SK-N-SH (cell line): ENCODE measurements at regions not wholly inside any gene's neighbourhood (a gene's known extent, or its start where the extent isn't known, plus 50 kb on each side); places are given as distances from the start of the nearest gene placed in this dataset.

Source experiments
- CTCF ChIA-PET: fragments of 300-600, 350-600 bp; formaldehyde crosslinking; extraction: SDS; loops from one replicate; lab custom pipeline; 2021; lab: Yijun Ruan, JAX
- POLR2A ChIA-PET: fragments of 350-600 bp; sonication (Branson Sonifier 250); formaldehyde crosslinking; extraction: SDS; loops from one replicate; lab custom pipeline; 2020; ENCODE audit warnings: antibody characterized with exemption, inconsistent platforms; lab: Yijun Ruan, JAX
- DNase-seq: peaks from one replicate; pipeline ENCODE4 v3.0.0; 2012
- H2AFZ ChIP-seq: fragments of 200-600 bp; sonication (generic); 2 replicates; pipeline ENCODE4 v1.8.1; 2016; ENCODE audit warnings: antibody characterized with exemption, mild to moderate bottlenecking, low read depth
- H3F3A ChIP-seq: fragments of 200-600 bp; sonication (generic); replicated peaks from 2 replicates; pipeline ENCODE3; 2016; ENCODE audit warnings: antibody characterized with exemption, mild to moderate bottlenecking; ENCODE audit not compliant: insufficient read depth
- H3K27ac ChIP-seq, 2 experiments: fragments of 200-500 bp in 1 of 2; fragments of 200-600 bp in 1 of 2; sonication (Bioruptor generic) in 1 of 2; sonication (generic), shearing (Covaris generic) in 1 of 2; 2 replicates each; pipeline versions ENCODE4 v1.5.1 to v1.6.1; 2014 to 2016; ENCODE audit warnings: low read depth in 2 of 2, inconsistent platforms in 1 of 2, low read length in 1 of 2, mild to moderate bottlenecking in 1 of 2, mixed read lengths in 1 of 2
- H3K27me3 ChIP-seq: fragments of 200-600 bp; sonication (generic), shearing (Covaris generic); 2 replicates; pipeline ENCODE4 v1.6.1; 2016; ENCODE audit warnings: mixed run types; ENCODE audit not compliant: insufficient read depth
- H3K36me3 ChIP-seq, 2 experiments: fragments of 200-500 bp in 1 of 2; fragments of 200-600 bp in 1 of 2; sonication (Bioruptor generic) in 1 of 2; sonication (generic) in 1 of 2; replicated peaks in 1 of 2; 2 replicates each; pipeline versions ENCODE3 to v1.5.1; 2014 to 2016; ENCODE audit warnings: low read length in 1 of 2, mild to moderate bottlenecking in 1 of 2; ENCODE audit not compliant: insufficient read depth in 2 of 2, control insufficient read depth in 1 of 2
- H3K4me1 ChIP-seq, 2 experiments: fragments of 200-500 bp in 1 of 2; fragments of 200-600 bp in 1 of 2; sonication (Bioruptor generic) in 1 of 2; sonication (generic), shearing (Covaris generic) in 1 of 2; 2 replicates each; pipeline versions ENCODE4 v1.5.1 to v1.6.1; 2014 to 2016; ENCODE audit warnings: low read depth in 1 of 2, low read length in 1 of 2, mixed run types in 1 of 2; ENCODE audit not compliant: insufficient read depth in 2 of 2, control insufficient read depth in 1 of 2
- H3K4me2 ChIP-seq: fragments of 200-600 bp; sonication (generic), shearing (Covaris generic); 2 replicates; pipeline ENCODE4 v1.6.1; 2017; ENCODE audit warnings: mixed run types
- H3K4me3 ChIP-seq, 2 experiments: fragments of 200-500 bp in 1 of 2; fragments of 200-600 bp in 1 of 2; sonication (Bioruptor generic) in 1 of 2; sonication (generic), shearing (Covaris generic) in 1 of 2; 2 replicates each; pipeline versions ENCODE4 v1.5.1 to v1.8.1; 2014 to 2016; ENCODE audit warnings: low read depth in 2 of 2, inconsistent platforms in 1 of 2, low read length in 1 of 2, mild to moderate bottlenecking in 1 of 2, mixed read lengths in 1 of 2, moderate library complexity in 1 of 2
- H3K79me2 ChIP-seq: fragments of 200-600 bp; sonication (generic); 2 replicates; pipeline ENCODE4 v1.8.1; 2017; ENCODE audit warnings: mild to moderate bottlenecking; ENCODE audit not compliant: insufficient read depth
- H3K9ac ChIP-seq: fragments of 200-600 bp; sonication (generic); 2 replicates; pipeline ENCODE4 v1.6.1; 2017; ENCODE audit warnings: mixed run types
- H3K9me2 ChIP-seq: fragments of 200-600 bp; sonication (generic); 2 replicates; pipeline ENCODE4 v1.6.1; 2017; ENCODE audit warnings: mixed run types
- H3K9me3 ChIP-seq: fragments of 200-600 bp; sonication (generic); 2 replicates; pipeline ENCODE4 v1.6.1; 2017; ENCODE audit warnings: mixed run types, mild to moderate bottlenecking, moderate library complexity
- H4K20me1 ChIP-seq: fragments of 200-600 bp; sonication (generic); 2 replicates; pipeline ENCODE4 v1.6.1; 2017; ENCODE audit warnings: mild to moderate bottlenecking, mixed run types; ENCODE audit not compliant: insufficient read depth
- FOXJ3 ChIP-seq: sonication (generic); formaldehyde crosslinking; IDR thresholded peaks from 2 replicates; pipeline ENCODE4 v1.5.1; 2020; ENCODE audit warnings: mild to moderate bottlenecking, missing genetic modification reagents
- MEF2A ChIP-seq: IDR thresholded peaks from 2 replicates; pipeline ENCODE4 v1.4.0; 2012; ENCODE audit warnings: low read depth, borderline replicate concordance
- NFIC ChIP-seq: IDR thresholded peaks from 2 replicates; pipeline ENCODE4 v1.4.0; 2012; ENCODE audit warnings: borderline replicate concordance
- POLR2AphosphoS5 ChIP-seq: IDR thresholded peaks from 2 replicates; pipeline ENCODE4 v1.6.1; 2012; ENCODE audit warnings: low read depth, low read length
- RCOR1 ChIP-seq: fragments of 150-350 bp; IDR thresholded peaks from 2 replicates; pipeline ENCODE4 v1.6.1; 2017; ENCODE audit warnings: antibody characterized with exemption, low read length
- RFX5 ChIP-seq: IDR thresholded peaks from 2 replicates; pipeline ENCODE4 v1.6.1; 2012; ENCODE audit warnings: mild to moderate bottlenecking, improper control_type of control experiment, low read length
- RXRA ChIP-seq: IDR thresholded peaks from 2 replicates; pipeline ENCODE4 v1.4.0; 2012; ENCODE audit warnings: low read depth, mild to moderate bottlenecking, borderline replicate concordance
- SMC3 ChIP-seq: IDR thresholded peaks from 2 replicates; pipeline ENCODE4 v1.6.1; 2012; ENCODE audit warnings: low read depth, low read length, improper control_type of control experiment
- TAF1 ChIP-seq: IDR thresholded peaks from 2 replicates; pipeline ENCODE4 v1.6.1; 2012; ENCODE audit warnings: low read depth, mild to moderate bottlenecking, low read length, moderate library complexity, borderline replicate concordance
- YY1 ChIP-seq: IDR thresholded peaks from 2 replicates; pipeline ENCODE4 v1.4.0; 2012; ENCODE audit warnings: low read depth, mild to moderate bottlenecking
- WGBS: methylation state at CpG from one replicate; pipeline ENCODE4 v1.1.6; 2017; ENCODE audit warnings: low lambda C conversion rate; 5-methylcytosine and 5-hydroxymethylcytosine counted together
- TF ChIP-seq, protein P1 (sequence below): fragments of 150-350 bp; IDR thresholded peaks from 2 replicates; pipeline ENCODE4 v1.6.1; 2016; ENCODE audit warnings: mild to moderate bottlenecking, low read depth, low read length
- TF ChIP-seq, protein P2 (sequence below): IDR thresholded peaks from 2 replicates; pipeline ENCODE4 v1.4.0; 2012; ENCODE audit warnings: low read depth
- TF ChIP-seq, protein P3 (sequence below): IDR thresholded peaks from 2 replicates; pipeline ENCODE4 v1.6.1; 2012; ENCODE audit warnings: mild to moderate bottlenecking, low read depth, low read length, moderate library complexity
- TF ChIP-seq, protein P4 (sequence below): IDR thresholded peaks from 2 replicates; pipeline ENCODE4; 2012

DNA sequence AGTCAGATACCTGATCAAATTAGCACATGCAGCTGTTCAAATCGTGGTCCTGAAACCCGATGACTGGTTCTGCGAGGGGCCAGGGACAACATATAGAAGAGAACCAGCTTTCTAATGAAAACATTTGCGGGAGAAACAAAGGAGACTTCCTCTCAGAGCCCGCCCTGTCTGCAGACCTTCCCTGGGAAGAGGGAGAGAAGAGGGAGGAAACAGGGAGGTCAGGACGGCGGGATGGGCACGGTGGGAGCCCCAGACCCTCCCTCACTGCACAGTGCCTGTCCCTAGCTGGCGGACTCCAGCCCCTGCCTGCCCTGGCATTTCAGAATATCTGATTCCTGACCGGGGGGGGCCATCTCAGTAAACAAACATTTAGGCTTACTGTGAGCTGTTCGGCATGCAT, 317.3 kb downstream of the FOXL1 start:
- Histone ChIP-seq H3K27ac (no peak overlapping the region), H3K9me3 (no peaks in the 10 kb centered on the region), H3K4me2 (no peak overlapping the region), H3K4me3 (no peak overlapping the region), H3F3A (no peaks in the 10 kb centered on the region), H3K36me3 (no peaks in the 10 kb centered on the region), H2AFZ (no peak overlapping the region), H3K9ac (no peak overlapping the region), H3K79me2 (no peaks in the 10 kb centered on the region), H3K4me1 (peaks cover 0 to 10% of the 10 kb centered on the region in 2 experiments; a peak in 1 of 4 replicates), H3K9me2 (no peaks in the 10 kb centered on the region), H4K20me1 (no peaks in the 10 kb centered on the region), H3K27me3 (peaks cover 51% of the 10 kb centered on the region)
- ChIA-PET POLR2A (no interaction called here), CTCF (interaction anchor here (1.0 to 1.9 kb wide), 2 partner anchors 12 to 21 kb away, joined by 3 to 6 read pairs; no protein-coding TSS in a partner anchor)
- TF ChIP-seq RFX5 = no peak
- no peak for TF ChIP-seq FOXJ3
- TF ChIP-seq, protein P1, sequence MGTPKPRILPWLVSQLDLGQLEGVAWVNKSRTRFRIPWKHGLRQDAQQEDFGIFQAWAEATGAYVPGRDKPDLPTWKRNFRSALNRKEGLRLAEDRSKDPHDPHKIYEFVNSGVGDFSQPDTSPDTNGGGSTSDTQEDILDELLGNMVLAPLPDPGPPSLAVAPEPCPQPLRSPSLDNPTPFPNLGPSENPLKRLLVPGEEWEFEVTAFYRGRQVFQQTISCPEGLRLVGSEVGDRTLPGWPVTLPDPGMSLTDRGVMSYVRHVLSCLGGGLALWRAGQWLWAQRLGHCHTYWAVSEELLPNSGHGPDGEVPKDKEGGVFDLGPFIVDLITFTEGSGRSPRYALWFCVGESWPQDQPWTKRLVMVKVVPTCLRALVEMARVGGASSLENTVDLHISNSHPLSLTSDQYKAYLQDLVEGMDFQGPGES = no peak
- no peak for TF ChIP-seq NFIC
- TF ChIP-seq, protein P2, sequence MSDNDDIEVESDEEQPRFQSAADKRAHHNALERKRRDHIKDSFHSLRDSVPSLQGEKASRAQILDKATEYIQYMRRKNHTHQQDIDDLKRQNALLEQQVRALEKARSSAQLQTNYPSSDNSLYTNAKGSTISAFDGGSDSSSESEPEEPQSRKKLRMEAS = no peak
- no peak for TF ChIP-seq POLR2AphosphoS5
- TF ChIP-seq TAF1 = no peak
- no peak for TF ChIP-seq RXRA
- TF ChIP-seq YY1 = no peak
- TF ChIP-seq, protein P3, sequence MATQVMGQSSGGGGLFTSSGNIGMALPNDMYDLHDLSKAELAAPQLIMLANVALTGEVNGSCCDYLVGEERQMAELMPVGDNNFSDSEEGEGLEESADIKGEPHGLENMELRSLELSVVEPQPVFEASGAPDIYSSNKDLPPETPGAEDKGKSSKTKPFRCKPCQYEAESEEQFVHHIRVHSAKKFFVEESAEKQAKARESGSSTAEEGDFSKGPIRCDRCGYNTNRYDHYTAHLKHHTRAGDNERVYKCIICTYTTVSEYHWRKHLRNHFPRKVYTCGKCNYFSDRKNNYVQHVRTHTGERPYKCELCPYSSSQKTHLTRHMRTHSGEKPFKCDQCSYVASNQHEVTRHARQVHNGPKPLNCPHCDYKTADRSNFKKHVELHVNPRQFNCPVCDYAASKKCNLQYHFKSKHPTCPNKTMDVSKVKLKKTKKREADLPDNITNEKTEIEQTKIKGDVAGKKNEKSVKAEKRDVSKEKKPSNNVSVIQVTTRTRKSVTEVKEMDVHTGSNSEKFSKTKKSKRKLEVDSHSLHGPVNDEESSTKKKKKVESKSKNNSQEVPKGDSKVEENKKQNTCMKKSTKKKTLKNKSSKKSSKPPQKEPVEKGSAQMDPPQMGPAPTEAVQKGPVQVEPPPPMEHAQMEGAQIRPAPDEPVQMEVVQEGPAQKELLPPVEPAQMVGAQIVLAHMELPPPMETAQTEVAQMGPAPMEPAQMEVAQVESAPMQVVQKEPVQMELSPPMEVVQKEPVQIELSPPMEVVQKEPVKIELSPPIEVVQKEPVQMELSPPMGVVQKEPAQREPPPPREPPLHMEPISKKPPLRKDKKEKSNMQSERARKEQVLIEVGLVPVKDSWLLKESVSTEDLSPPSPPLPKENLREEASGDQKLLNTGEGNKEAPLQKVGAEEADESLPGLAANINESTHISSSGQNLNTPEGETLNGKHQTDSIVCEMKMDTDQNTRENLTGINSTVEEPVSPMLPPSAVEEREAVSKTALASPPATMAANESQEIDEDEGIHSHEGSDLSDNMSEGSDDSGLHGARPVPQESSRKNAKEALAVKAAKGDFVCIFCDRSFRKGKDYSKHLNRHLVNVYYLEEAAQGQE = no peak
- TF ChIP-seq SMC3 = no peak
- TF ChIP-seq MEF2A = no peak
- TF ChIP-seq, protein P4, sequence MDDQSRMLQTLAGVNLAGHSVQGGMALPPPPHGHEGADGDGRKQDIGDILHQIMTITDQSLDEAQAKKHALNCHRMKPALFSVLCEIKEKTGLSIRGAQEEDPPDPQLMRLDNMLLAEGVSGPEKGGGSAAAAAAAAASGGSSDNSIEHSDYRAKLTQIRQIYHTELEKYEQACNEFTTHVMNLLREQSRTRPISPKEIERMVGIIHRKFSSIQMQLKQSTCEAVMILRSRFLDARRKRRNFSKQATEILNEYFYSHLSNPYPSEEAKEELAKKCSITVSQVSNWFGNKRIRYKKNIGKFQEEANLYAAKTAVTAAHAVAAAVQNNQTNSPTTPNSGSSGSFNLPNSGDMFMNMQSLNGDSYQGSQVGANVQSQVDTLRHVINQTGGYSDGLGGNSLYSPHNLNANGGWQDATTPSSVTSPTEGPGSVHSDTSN = no peak
- TF ChIP-seq RCOR1 = no peak
- 19% methylated on average over 11 of the region's 11 CpGs for WGBS
- DNase-seq = no peak
